Choroid plexus epithelial cell (primary cell): ENCODE measurements at regions not wholly inside any gene's neighbourhood (a gene's known extent, or its start where the extent isn't known, plus 50 kb on each side); places are given as distances from the start of the nearest gene placed in this dataset.
"Not testable (repeated sequence)": the region's sequence is repeated elsewhere in the genome, so short reads cannot be mapped to it uniquely, and the experiment has no call there.

Experiments used
- DNase-seq: peaks from one replicate; pipeline ENCODE4 v3.0.0-alpha.2; 2010; ENCODE audit warnings: low read depth
- H3K4me3 ChIP-seq: 2 replicates; pipeline ENCODE4 v1.5.1; 2011; ENCODE audit warnings: low read depth, mild to moderate bottlenecking, control low read depth, low read length, moderate library complexity
- TF ChIP-seq, protein P1 (sequence below): conservative IDR thresholded peaks from 2 replicates; pipeline ENCODE4 v1.5.1; 2011; ENCODE audit warnings: low read depth, mild to moderate bottlenecking, control low read depth, inconsistent platforms, low read length, moderate library complexity

DNA sequence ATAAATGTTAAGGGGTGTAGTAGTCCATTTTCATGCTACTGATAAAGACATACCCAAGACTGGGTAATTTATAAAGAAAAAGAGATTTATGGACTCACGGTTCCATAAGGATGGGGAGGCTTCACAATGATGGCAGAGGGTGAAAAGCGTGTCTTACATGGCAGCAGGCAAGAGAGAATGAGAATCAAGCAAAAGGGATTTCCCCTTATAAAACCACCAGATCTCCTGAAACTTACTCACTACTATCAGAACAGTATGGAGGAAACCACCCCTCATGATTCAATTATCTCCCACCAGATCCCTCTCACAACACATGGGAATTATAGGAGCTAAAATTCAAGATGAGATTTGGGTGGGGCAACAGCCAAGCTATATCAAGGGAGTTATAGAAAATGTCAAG lies 329.2 kb downstream of the DTHD1 start:
- TF ChIP-seq, protein P1, sequence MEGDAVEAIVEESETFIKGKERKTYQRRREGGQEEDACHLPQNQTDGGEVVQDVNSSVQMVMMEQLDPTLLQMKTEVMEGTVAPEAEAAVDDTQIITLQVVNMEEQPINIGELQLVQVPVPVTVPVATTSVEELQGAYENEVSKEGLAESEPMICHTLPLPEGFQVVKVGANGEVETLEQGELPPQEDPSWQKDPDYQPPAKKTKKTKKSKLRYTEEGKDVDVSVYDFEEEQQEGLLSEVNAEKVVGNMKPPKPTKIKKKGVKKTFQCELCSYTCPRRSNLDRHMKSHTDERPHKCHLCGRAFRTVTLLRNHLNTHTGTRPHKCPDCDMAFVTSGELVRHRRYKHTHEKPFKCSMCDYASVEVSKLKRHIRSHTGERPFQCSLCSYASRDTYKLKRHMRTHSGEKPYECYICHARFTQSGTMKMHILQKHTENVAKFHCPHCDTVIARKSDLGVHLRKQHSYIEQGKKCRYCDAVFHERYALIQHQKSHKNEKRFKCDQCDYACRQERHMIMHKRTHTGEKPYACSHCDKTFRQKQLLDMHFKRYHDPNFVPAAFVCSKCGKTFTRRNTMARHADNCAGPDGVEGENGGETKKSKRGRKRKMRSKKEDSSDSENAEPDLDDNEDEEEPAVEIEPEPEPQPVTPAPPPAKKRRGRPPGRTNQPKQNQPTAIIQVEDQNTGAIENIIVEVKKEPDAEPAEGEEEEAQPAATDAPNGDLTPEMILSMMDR, result no peak
- no peak overlapping the region for H3K4me3 ChIP-seq
- DNase-seq, result no peak

DNA sequence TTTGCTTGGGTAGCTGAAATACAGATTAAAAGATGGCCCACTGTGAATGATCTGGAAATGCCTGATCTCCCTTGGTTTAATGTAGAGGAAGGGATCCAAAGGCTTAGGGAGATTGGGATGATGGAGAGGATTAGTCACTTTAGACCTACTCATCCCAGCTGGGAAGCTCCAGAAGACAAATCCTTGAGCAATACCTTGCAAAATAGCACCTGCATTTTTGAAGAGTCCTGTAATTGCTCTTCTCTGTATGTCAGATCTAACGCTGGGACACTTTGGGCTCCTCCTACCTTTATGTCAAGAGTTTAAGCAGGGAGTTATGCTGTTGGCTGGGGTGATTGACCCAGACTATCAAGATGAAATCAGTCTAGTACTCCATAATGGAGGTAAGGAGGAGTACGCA lies 331.7 kb downstream of the DTHD1 start:
- H3K4me3 ChIP-seq, DNase-seq: not testable (repeated sequence)

DNA sequence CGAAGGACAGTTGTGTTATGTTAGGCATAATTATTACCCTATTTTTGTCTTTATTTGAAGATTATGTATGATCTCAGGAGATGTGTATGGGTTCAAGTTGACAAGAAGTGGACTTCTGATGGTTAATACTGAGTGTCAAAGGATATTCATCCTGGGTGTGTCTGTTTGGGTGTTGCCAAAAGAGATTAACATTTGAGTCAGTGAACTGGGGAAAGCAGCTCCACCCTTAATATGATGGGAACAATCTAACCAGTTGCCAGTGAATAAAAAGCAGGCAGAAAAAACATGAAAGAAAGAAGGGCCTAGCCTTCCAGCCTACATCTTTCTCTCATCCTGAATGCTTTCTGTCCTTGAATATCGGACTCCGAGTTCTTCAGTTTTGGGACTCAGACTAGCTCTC lies 332.6 kb downstream of the DTHD1 start:
- TF ChIP-seq, protein P1, result no peak
- DNase-seq, result no peak
- H3K4me3 ChIP-seq, result no peak overlapping the region

DNA sequence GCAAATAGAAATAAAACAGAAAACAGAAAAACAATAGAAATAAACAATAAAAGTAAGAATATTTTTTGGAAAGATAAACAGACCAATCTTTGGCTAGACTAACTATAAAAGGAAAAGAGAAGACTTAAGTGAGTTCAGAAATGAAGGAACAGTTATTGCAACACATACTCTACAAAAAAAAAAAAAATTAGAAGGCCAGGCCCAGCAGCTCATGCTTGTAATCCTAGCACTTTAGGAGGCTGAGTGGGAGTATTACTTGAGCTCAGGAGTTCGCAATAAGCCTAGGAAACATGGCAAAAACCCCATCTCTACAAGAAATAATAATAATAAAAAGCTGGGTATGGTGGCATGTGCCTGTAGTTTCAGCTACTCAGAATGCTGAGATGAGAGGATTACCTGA lies 336.7 kb downstream of the DTHD1 start:
- H3K4me3 ChIP-seq, result no peak overlapping the region
- TF ChIP-seq, protein P1, result no peak
- no peak for DNase-seq

DNA sequence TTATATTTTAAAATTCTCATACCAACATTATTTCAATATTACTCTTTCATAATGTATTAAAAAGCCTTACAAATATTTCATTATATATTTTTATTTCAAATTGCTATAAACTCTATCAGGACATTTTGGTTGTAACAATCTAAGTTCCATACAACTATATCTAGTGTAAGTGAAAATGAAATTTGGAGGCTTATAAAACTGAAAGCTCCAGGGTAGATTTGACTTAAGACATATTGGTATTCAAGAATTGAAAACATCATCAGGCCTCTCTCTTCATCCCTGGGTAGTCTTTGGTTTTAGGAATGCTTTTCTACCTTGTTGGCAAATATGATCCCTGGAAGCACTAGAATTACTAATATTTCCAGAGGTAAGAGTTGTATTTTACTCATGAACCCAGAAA lies 342.6 kb downstream of the DTHD1 start:
- DNase-seq, result no peak
- no peak overlapping the region for H3K4me3 ChIP-seq
- TF ChIP-seq, protein P1, result no peak

DNA sequence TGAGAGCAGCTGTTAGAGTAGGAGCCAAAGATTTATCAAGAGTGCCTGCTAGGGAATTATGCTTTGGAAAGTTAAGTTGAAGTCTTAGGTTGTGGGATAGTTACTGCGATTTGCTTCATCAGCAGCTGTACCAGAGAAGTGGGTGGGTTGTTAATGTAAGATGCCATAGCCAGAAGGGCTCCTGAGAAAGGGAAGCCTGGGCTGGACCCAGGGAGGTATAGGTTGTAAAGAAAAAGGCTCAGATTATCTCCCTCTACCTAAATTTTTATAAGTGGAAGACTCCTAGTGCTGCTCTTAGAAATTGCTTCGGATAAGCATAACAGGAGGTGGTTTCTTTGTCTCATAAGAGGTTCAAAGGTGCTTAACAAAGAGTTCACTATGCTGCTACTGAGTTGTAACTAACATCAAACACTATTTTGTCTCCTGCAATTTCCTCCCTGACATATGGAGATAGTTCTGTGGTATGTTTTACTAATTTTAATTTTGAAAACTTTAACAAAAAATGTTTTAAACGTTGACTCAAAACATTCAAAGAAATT lies 356.9 kb downstream of the DTHD1 start:
- H3K4me3 ChIP-seq, result no peak overlapping the region
- TF ChIP-seq, protein P1, result no peak
- no peak for DNase-seq

DNA sequence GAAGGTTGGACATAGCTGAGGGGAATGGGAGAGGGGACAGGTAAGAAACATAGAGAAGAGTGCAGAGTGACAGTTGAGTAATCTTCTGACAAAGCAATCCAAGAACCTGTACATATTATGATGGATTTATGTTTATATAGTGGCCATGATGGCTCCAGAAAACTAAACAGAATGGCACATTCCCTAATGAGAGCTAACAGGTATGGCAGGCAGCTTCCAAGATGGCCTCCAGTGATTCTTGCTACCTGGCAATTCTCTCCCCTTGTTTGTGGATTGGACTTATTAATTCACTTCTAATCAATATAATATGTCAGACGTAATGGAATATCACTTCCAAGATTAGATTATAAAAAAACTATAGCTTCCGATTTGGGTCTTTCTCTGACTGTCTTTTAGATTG lies 359.5 kb downstream of the DTHD1 start:
- TF ChIP-seq, protein P1, result no peak
- no peak for DNase-seq

DNA sequence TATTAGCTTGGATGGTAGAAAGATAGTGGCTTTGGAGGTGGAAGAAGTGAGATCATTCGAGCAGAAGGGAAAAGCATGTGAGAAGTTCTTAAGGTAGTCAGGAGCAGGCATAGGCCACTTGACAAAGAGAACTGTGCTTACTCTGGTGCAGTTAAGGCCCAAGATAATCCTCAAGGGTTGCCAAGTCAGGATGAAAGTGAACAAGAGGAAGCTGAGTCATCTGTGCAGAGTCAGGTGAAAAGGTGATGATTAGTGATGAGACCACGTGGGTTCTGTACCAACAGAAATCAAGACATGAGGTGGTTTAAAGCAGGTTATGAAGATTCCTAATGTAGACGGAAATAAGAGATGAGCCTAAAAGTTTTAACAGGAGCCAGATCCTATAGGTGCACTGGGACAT lies 369.8 kb downstream of the DTHD1 start:
- no peak for DNase-seq
- no peak overlapping the region for H3K4me3 ChIP-seq
- TF ChIP-seq, protein P1, result no peak

More for the DNA sequence above, 359.5 kb downstream of the DTHD1 start:
- H3K4me3 ChIP-seq, result no peak overlapping the region
